HL-60 (cell line): ENCODE measurements at regions not wholly inside any gene's neighbourhood (a gene's known extent, or its start where the extent isn't known, plus 50 kb on each side); places are given as distances from the start of the nearest gene placed in this dataset.
"Not testable (repeated sequence)": the region's sequence is repeated elsewhere in the genome, so short reads cannot be mapped to it uniquely, and the experiment has no call there.

ENCODE experiments used
- DNase-seq, 2 experiments: peaks; one replicate each; pipeline ENCODE4 v3.0.0-alpha.2; 2010 to 2020; ENCODE audit warnings: low read depth in 1 of 2, low spot score in 1 of 2
- H3K27ac ChIP-seq: fragments of 250-450 bp; sonication (Bioruptor Pico); replicated peaks from 2 replicates; pipeline ENCODE4 v1.5.1; 2020; ENCODE audit warnings: mild to moderate bottlenecking, moderate library complexity
- H3K27me3 ChIP-seq: fragments of 250-450 bp; sonication (Bioruptor Pico); 2 replicates; pipeline ENCODE4 v1.5.1; 2021; ENCODE audit warnings: mild to moderate bottlenecking, moderate library complexity; ENCODE audit not compliant: insufficient read depth, poor library complexity, severe bottlenecking
- H3K4me3 ChIP-seq: replicated peaks from 2 replicates; pipeline ENCODE4 v1.5.1; 2011; ENCODE audit warnings: mild to moderate bottlenecking, control low read depth, low read length; ENCODE audit not compliant: insufficient read depth
- CTCF ChIP-seq: IDR thresholded peaks from one replicate; pipeline ENCODE4 v1.5.1; 2011; ENCODE audit warnings: low read length, control low read depth, inconsistent platforms; ENCODE audit not compliant: insufficient read depth
- GABPA ChIP-seq: IDR thresholded peaks from 2 replicates; pipeline ENCODE4 v1.6.1; 2012; ENCODE audit warnings: low read depth
- POLR2AphosphoS5 ChIP-seq: IDR thresholded peaks from 2 replicates; pipeline ENCODE4 v1.6.1; 2012; ENCODE audit warnings: low read depth
- REST ChIP-seq: IDR thresholded peaks from 2 replicates; pipeline ENCODE4 v1.6.1; 2012; ENCODE audit warnings: low read depth; ENCODE audit not compliant: insufficient replicate concordance
- SPI1 ChIP-seq: IDR thresholded peaks from 2 replicates; pipeline ENCODE4 v1.6.1; 2012; ENCODE audit warnings: low read depth, mild to moderate bottlenecking, borderline replicate concordance

DNA sequence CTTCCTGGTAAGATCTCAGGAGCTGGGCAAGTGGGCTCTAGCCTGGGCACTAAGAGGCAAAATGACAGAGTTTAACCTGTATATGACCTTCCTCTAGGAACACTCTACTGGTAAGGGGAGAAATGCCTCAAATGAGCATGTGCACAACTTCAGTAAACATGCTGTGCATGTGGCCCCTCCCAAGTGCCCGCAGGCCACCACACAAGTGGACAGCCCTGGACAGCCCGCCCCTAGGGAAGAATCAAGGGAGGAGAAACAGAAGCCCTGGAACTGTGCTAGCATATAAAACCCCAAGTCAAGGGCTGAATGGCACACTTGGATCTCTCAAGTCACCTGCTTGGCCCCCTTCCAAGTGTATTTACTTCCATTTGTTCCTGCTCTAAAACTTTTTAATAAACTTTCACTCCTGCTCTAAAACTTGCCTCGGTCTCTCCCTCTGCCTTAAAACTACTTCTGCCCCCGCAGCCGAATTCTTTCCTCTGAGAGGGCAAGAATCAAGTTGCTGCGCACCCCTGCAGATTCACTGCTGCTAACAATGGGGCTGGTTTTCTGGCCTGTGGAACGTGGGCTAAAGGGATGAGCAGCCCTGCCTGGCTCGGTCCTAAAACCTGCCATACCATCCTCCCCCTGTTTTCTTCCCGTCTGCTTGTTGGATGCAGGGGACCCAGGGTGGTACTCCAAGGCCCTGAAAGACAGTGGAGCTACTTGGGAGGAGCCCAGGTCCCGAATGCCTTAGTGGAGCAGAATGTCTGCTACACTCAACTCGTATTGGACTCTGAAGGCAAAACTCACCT is 93.5 kb downstream of the IER5 start:
- no peak for TF ChIP-seq POLR2AphosphoS5
- TF ChIP-seq GABPA, result no peak
- no peak for TF ChIP-seq REST
- TF ChIP-seq SPI1, result no peak
- no peak for TF ChIP-seq CTCF
- Histone ChIP-seq H3K27ac (no peak overlapping the region), H3K4me3 (no peak overlapping the region), H3K27me3 (peaks cover 9% of the 10 kb centered on the region)
- DNase-seq, result no peak

- H3K4me3 ChIP-seq, result no peak overlapping the region
- H3K27me3 ChIP-seq, result peaks cover 5% of the 10 kb centered on the region
- H3K27ac ChIP-seq, result no peak overlapping the region
- no peak for DNase-seq
- TF ChIP-seq POLR2AphosphoS5 (no peak), CTCF (no peak), SPI1 (no peak), GABPA (no peak), REST (no peak)
These were observed 96.1 kb downstream of the IER5 start for GRCh38 chr1:181184621-181185020.

DNA sequence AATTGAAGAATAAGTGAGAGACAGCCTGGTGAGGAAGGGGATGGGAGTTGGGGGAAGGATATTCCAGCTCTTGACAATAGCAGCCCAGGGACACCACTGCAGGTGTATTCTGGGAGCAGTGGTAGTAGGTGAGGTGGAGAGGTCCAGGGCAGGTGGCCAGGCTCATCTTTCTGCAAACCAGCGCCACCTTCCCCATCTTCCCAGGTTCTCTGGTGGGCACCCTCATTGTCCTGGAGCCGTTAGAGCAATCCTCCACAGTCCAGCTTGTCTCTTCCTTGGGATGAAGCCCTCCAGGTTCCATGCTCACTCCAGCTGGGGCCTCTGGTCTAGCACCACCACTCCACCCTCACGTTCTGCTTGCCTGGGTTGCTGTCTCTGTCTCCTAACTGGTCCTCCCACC is 97.0 kb downstream of the IER5 start:
- DNase-seq, result no peak
- Histone ChIP-seq H3K27me3 (no peaks in the 10 kb centered on the region), H3K4me3 (no peak overlapping the region), H3K27ac (no peak overlapping the region)
- no peak for TF ChIP-seq REST

DNA sequence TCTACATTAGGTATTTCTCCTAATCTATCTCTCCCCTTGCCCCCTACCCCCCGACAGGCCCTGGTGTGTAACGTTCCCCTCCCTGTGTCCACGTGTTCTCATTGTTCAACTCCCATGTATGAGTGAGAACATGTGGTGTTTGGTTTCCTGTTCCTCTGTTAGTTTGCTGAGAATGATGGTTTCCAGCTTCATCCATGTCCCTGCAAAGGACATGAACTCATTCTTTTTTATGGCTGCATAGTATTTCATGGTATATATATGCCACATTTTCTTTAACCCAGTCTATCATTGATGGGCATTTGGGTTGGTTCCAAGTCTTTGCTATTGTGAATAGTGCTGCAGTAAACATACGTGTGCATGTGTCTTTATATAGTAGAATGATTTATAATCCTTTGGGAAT is 97.6 kb downstream of the IER5 start:
- not testable (repeated sequence) for H3K4me3 ChIP-seq, H3K27me3 ChIP-seq, H3K27ac ChIP-seq, DNase-seq
